ENCODE measurements at regions not wholly inside any gene's neighbourhood (a gene's known extent, or its start where the extent isn't known, plus 50 kb on each side); places are given as distances from the start of the nearest gene placed in this dataset.
"Not testable (repeated sequence)": the region's sequence is repeated elsewhere in the genome, so short reads cannot be mapped to it uniquely, and the experiment has no call there.

DNA sequence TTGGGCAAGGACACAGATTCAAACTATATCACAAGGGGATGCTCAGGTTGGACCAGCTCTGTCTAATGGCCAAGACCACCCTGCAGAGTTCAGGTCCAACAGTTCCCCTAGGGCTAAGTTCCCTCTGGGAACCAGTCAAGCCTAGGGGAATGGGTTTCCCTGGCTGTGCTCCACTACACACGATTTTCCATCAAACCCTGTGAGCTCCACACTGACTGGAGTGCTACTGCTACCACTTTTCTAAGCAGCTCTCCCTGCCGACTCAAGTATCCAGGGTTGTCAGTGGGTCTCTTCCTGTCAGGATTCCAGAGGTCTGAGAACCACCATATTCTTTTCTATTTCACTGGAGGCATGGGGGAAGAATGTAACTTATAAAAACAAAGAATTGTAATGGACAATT is 280.4 kb upstream of the COL3A1 start:
- H3K4me1 ChIP-seq (ENCODE audit: low read depth), result no peaks in the 10 kb centered on the region
- TF ChIP-seq, protein P1, sequence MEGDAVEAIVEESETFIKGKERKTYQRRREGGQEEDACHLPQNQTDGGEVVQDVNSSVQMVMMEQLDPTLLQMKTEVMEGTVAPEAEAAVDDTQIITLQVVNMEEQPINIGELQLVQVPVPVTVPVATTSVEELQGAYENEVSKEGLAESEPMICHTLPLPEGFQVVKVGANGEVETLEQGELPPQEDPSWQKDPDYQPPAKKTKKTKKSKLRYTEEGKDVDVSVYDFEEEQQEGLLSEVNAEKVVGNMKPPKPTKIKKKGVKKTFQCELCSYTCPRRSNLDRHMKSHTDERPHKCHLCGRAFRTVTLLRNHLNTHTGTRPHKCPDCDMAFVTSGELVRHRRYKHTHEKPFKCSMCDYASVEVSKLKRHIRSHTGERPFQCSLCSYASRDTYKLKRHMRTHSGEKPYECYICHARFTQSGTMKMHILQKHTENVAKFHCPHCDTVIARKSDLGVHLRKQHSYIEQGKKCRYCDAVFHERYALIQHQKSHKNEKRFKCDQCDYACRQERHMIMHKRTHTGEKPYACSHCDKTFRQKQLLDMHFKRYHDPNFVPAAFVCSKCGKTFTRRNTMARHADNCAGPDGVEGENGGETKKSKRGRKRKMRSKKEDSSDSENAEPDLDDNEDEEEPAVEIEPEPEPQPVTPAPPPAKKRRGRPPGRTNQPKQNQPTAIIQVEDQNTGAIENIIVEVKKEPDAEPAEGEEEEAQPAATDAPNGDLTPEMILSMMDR (IDR thresholded peaks at IDR 0.05; ENCODE audit: low read depth, low read length), result no peak
- H3K9me3 ChIP-seq (ENCODE audit: low read depth), result no peaks in the 10 kb centered on the region
- H3K36me3 ChIP-seq, result no peaks in the 10 kb centered on the region
- no peaks in the 10 kb centered on the region for H3K27me3 ChIP-seq
- no peak overlapping the region for H3K27ac ChIP-seq
- H3K4me3 ChIP-seq, result no peak overlapping the region
- DNase-seq (ENCODE audit: low read depth in 1 of 2, low spot score in 1 of 2), result no peak

DNA sequence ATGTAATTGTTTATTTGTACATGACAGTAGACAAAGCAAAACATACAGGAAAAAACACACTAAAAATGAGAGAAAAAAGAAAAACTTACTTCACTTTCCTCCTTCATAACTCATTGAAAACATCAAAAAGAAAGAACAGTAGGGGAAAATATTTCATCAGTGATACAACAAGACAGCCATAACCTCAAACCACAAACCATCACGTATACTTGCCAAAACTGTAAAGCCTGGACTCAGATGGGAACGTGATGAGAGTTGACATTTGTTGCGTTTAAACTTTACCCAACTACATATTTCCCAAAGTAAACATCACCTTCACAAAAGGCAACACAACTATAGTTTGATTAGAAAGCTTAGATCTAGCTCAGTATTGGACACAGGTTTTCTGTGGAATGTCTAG is 278.2 kb upstream of the COL3A1 start:
- DNase-seq (ENCODE audit: low read depth in 1 of 2, low spot score in 1 of 2), result peak in 1 of 2 donors; percentile 89
- H3K4me3 ChIP-seq, result no peak overlapping the region
- H3K27me3 ChIP-seq, result no peaks in the 10 kb centered on the region
- H3K9me3 ChIP-seq (ENCODE audit: low read depth), result no peaks in the 10 kb centered on the region
- H3K36me3 ChIP-seq, result no peaks in the 10 kb centered on the region
- no peak overlapping the region for H3K27ac ChIP-seq
- H3K4me1 ChIP-seq (ENCODE audit: low read depth), result no peaks in the 10 kb centered on the region
- TF ChIP-seq, protein P1 (IDR thresholded peaks at IDR 0.05; ENCODE audit: low read depth, low read length), result no peak

DNA sequence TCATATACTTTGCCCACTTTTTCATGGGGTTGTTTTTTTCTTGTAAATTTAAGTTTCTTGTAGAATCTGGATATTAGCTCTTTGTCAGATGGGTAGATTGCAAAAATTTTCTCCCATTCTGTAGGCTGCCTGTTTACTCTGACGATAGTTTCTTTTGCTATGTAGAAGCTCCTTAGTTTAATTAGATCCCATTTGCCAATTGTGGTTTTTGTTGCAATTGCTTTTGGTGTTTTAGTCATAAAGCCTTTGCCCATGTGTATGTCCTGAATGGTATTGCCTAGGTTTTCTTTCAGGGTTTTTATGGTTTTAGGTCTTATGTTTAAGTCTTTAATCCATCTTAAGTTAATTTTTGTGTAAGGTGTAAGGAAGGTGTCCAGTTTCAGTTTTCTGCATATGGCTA is 276.0 kb upstream of the COL3A1 start:
- not testable (repeated sequence) for H3K4me3 ChIP-seq; H3K9me3 ChIP-seq (ENCODE audit: low read depth); H3K27ac ChIP-seq; H3K4me1 ChIP-seq (ENCODE audit: low read depth); H3K27me3 ChIP-seq; H3K36me3 ChIP-seq
- DNase-seq (ENCODE audit: low read depth in 1 of 2, low spot score in 1 of 2), result peak in 1 of 2 donors; percentile 47

DNA sequence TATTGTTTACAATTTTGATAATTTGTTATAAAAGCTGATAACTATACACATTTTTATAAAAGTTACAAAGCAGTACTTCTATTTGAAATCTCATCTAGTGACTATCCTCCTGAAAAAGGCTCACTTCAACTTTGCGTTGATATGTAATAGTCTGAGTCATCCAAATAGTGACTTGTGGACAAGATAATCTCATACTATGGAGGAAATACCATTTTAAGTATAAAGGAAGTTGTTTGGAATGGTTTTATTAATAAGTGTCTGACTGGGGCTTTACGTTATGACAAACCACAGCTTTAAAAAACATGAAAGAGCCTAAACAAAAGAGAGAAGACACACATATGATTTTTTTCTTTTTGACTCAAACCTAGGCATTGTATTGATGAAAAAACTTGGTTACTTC is 272.3 kb upstream of the COL3A1 start:
- peak in 1 of 2 donors; percentile 63 for DNase-seq (ENCODE audit: low read depth in 1 of 2, low spot score in 1 of 2)

DNA sequence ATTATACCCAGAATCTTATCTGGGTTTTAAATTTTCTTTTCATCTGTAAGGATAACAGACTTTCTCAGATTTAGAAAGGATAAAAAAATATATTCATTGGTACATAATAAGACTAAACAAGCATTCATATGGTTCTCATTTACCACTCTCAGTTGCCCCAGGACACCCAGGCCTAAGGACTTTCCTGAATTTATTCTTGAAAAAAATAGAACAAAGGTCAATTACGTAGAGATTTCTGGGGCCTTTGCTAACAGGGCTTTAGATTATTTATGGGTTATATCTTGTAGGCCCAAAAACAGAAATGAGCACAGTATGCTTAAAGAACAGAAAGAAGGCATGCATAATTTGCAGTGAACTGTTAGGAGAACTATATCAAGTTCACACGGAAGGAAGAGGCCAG is 269.0 kb upstream of the COL3A1 start:
- Histone ChIP-seq H3K9me3 (ENCODE audit: low read depth) (no peaks in the 10 kb centered on the region), H3K27me3 (no peaks in the 10 kb centered on the region), H3K4me3 (no peak overlapping the region), H3K27ac (no peak overlapping the region), H3K4me1 (ENCODE audit: low read depth) (no peaks in the 10 kb centered on the region), H3K36me3 (no peaks in the 10 kb centered on the region)
- DNase-seq (ENCODE audit: low read depth in 1 of 2, low spot score in 1 of 2), result no peak
- TF ChIP-seq, protein P1 (IDR thresholded peaks at IDR 0.05; ENCODE audit: low read depth, low read length), result no peak

More for the DNA sequence above, 272.3 kb upstream of the COL3A1 start:
- no peak overlapping the region for H3K4me3 ChIP-seq
- TF ChIP-seq, protein P1 (IDR thresholded peaks at IDR 0.05; ENCODE audit: low read depth, low read length), result no peak
- H3K27ac ChIP-seq, result no peak overlapping the region
- no peaks in the 10 kb centered on the region for H3K9me3 ChIP-seq (ENCODE audit: low read depth)
- H3K27me3 ChIP-seq, result no peaks in the 10 kb centered on the region
- no peaks in the 10 kb centered on the region for H3K4me1 ChIP-seq (ENCODE audit: low read depth)
- H3K36me3 ChIP-seq, result no peaks in the 10 kb centered on the region

DNA sequence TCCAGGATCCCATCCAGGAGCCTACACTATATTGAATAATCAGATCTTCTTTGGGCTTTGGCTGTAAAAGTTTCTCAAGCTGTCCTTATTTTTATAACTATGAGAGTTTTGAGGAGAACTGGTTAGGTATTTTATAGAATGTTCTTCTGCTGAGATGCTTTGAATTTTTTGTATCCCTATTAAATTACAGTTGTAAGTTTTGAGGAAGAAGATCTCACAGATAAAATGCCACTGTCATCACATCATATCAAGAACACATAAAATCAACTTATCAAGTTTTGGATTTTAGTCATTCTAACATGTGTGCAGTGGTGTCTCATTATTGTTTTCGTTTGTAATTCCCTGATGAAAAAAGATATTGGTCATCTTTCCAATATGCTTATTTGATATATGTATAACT is 260.2 kb upstream of the COL3A1 start:
- H3K9me3 ChIP-seq (ENCODE audit: low read depth), result no peaks in the 10 kb centered on the region
- no peak overlapping the region for H3K4me3 ChIP-seq
- H3K36me3 ChIP-seq, result no peaks in the 10 kb centered on the region
- TF ChIP-seq, protein P1 (IDR thresholded peaks at IDR 0.05; ENCODE audit: low read depth, low read length), result no peak
- H3K27ac ChIP-seq, result no peak overlapping the region
- no peaks in the 10 kb centered on the region for H3K4me1 ChIP-seq (ENCODE audit: low read depth)
- DNase-seq (ENCODE audit: low read depth in 1 of 2, low spot score in 1 of 2), result no peak
- no peaks in the 10 kb centered on the region for H3K27me3 ChIP-seq

All from cardiac muscle cell (in vitro differentiated cells and primary cell).